ENCODE measurements at regions not wholly inside any gene's neighbourhood (a gene's known extent, or its start where the extent isn't known, plus 50 kb on each side); places are given as distances from the start of the nearest gene placed in this dataset.

- TF ChIP-seq, protein P1, sequence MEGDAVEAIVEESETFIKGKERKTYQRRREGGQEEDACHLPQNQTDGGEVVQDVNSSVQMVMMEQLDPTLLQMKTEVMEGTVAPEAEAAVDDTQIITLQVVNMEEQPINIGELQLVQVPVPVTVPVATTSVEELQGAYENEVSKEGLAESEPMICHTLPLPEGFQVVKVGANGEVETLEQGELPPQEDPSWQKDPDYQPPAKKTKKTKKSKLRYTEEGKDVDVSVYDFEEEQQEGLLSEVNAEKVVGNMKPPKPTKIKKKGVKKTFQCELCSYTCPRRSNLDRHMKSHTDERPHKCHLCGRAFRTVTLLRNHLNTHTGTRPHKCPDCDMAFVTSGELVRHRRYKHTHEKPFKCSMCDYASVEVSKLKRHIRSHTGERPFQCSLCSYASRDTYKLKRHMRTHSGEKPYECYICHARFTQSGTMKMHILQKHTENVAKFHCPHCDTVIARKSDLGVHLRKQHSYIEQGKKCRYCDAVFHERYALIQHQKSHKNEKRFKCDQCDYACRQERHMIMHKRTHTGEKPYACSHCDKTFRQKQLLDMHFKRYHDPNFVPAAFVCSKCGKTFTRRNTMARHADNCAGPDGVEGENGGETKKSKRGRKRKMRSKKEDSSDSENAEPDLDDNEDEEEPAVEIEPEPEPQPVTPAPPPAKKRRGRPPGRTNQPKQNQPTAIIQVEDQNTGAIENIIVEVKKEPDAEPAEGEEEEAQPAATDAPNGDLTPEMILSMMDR (conservative IDR thresholded peaks at IDR 0.05) = no peak
- no peak for TF ChIP-seq EZH2 (IDR thresholded peaks at IDR 0.05; ENCODE audit: low read depth)
Observed at GRCh38 chr14:53850714-53851296, 105.8 kb downstream of the BMP4 start.
